ENCODE measurements at regions not wholly inside any gene's neighbourhood (a gene's known extent, or its start where the extent isn't known, plus 50 kb on each side); places are given as distances from the start of the nearest gene placed in this dataset.

DNA sequence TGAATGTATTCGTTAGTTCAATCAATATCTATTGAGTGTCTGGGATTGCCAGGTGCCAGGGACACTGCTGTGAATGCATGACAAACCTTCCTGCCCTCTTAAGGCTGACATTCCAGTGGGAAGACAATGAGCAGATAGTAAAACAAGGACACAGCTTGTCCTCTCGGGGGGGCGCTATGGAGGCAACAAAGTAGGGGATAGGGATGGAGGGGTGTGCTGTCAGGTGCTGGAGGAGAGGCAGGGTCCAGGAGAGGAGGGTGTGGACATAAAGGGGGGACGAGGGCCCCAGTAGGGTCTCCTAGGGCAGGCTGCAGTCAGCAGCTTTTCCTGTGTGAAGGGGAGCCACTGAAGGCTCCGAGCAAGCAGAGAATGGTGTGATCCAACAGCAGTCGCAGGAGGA lies 198.2 kb upstream of the PDE10A start:
- in situ Hi-C loops (cut with HindIII; ENCODE audit: low pct_unique_long_range_greater_than_20kb, low sequenced_read_pairs), result no loop called here
- TF ChIP-seq JUND (IDR thresholded peaks at IDR 0.05; ENCODE audit: low read depth), result no peak
- no peak for DNase-seq (ENCODE audit: low read depth in 1 of 2, low spot score in 1 of 2)

- in situ Hi-C loops (cut with HindIII; ENCODE audit: low pct_unique_long_range_greater_than_20kb, low sequenced_read_pairs), result no loop called here
- DNase-seq (ENCODE audit: low read depth in 1 of 2, low spot score in 1 of 2), result no peak
Observed at GRCh38 chr6:165858586-165858985, 195.5 kb upstream of the PDE10A start.

GRCh38 chr6:165855856-165856255 lies 192.8 kb upstream of the PDE10A start:
- no peak for TF ChIP-seq JUND (IDR thresholded peaks at IDR 0.05; ENCODE audit: low read depth)
- in situ Hi-C loops (cut with HindIII; ENCODE audit: low pct_unique_long_range_greater_than_20kb, low sequenced_read_pairs), result no loop called here
- no peak for DNase-seq (ENCODE audit: low read depth in 1 of 2, low spot score in 1 of 2)

More at GRCh38 chr6:165858586-165858985, 195.5 kb upstream of the PDE10A start:
- no peak for TF ChIP-seq JUND (IDR thresholded peaks at IDR 0.05; ENCODE audit: low read depth)

DNA sequence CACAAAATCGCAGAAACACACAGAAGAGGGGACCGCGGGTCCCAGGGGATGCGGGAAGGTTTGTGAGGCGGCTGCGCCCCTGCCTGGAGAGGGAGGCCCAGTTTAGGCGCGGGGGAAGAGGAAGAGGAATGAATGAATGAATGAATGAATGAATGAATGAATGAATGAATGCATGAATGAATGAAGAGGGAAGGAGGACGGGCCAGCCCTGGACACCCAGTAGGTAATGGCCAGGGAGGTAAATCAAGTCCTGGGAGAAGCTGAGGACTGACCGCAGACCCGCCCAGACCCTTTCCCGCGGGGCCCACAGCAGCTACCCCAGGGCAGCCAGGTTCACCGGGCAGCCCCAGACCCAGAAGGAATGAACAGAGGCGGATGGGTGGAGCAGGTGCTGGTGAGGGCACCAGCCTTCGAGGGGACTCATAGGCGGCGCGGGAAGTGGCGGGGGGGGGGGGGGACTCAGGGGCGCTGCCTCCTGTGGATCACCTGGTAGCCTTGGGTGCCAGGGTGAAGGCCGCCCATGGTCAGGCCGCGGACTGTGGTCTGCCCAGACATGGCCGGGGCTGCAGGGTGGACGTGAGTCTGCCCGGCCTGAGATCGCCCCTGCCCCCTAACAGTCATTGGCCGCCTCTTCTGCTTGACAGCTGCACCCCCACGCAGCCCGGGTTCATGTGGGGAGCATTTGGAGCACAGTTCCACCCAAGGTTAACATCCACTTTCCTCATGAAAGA lies 192.0 kb upstream of the PDE10A start:
- no peak for DNase-seq (ENCODE audit: low read depth in 1 of 2, low spot score in 1 of 2)

DNA sequence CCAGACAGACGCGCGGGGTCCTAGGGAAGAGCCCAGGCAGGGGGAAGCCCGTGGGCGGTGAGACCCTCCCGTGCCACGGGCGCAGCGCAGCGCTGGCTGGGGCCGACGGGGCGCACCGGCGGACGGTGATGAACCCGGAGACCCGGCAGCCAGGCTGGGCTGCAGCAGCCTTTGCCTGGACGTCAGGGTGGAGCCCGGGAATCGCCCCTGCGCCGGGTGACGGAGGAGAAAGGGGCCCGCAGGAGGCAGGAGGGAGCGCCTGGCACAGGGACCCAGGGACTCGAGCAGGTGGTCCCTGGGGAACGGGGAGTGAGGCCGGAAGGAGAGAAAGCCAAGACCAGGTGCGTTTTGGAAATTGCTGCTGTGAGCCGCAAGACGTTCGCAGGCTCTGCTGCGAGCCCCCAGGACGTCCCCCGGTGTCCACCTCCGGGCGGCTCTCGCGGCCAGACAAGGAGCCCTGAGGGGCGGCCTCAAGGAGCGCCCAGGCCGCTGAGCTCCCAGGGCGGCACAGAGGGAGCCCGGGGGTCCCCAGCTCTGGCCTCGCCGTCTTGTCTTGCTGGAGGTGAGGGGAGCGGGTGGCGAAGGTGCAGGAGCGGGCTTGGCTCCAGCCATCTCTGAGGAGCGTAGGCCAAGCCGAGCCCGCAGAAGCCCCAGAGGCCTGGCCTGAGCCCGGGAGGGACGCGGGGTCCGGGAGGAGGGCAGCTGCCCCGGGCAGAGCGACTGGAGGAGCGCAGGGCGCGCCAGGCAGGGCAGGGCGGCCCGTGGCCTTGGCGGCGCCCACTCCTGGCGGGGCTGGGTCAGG lies 191.2 kb upstream of the PDE10A start:
- no peak for DNase-seq (ENCODE audit: low read depth in 1 of 2, low spot score in 1 of 2)
- TF ChIP-seq JUND (IDR thresholded peaks at IDR 0.05; ENCODE audit: low read depth), result no peak
- in situ Hi-C loops (cut with HindIII; ENCODE audit: low pct_unique_long_range_greater_than_20kb, low sequenced_read_pairs), result no loop called here

More for the DNA sequence above, 192.0 kb upstream of the PDE10A start:
- no peak for TF ChIP-seq JUND (IDR thresholded peaks at IDR 0.05; ENCODE audit: low read depth)
- in situ Hi-C loops (cut with HindIII; ENCODE audit: low pct_unique_long_range_greater_than_20kb, low sequenced_read_pairs), result no loop called here

DNA sequence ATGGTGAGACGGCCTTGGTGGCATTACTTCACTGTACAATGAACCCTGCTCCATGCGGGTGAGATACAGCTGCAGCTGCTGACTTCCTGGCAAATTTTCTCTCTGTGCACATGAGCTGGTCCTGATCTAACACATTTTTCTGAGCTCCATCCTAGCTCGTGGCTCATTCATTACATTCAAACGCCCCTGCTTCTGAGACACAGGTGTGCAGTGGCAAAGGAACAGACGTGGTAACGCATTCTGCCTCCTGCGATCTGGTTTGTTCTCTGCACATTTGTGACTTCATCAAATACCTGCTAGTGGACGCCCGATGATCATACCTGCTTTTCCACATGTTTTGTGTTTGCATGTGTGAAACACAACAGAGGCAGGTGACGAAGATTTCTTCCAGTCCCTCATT lies 189.6 kb upstream of the PDE10A start:
- no peak for DNase-seq (ENCODE audit: low read depth in 1 of 2, low spot score in 1 of 2)
- TF ChIP-seq JUND (IDR thresholded peaks at IDR 0.05; ENCODE audit: low read depth), result no peak
- in situ Hi-C loops (cut with HindIII; ENCODE audit: low pct_unique_long_range_greater_than_20kb, low sequenced_read_pairs), result no loop called here

DNA sequence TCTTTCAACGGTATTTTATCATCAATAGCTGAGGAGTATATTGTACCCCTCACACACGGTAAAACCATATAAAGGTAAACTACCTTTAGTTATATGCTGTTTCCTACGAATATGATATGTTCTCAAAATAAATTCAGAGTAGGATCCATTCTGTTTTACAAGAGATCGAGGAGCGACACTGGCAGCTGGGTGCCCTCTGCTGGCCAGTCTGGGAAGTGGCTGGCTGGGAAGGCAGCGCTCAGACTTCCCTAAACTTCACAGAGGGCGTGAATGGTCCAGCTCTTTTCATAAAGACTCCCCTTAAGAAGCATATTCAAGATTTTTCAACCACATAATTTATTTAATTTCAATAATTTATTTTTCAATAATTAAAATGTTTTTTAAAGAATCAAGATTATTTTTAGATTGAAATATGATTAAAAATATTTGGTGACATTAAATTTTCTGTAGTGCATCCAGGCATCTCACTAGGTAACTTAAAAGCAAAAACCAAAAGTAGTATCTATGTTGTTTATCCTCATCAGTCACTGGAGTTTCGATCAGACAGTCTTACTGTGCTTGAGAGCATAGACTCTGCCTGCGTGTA lies 187.5 kb upstream of the PDE10A start:
- in situ Hi-C loops (cut with HindIII; ENCODE audit: low pct_unique_long_range_greater_than_20kb, low sequenced_read_pairs), result no loop called here
- no peak for TF ChIP-seq JUND (IDR thresholded peaks at IDR 0.05; ENCODE audit: low read depth)
- peak; percentile 51 to 52 for DNase-seq (ENCODE audit: low read depth in 1 of 2, low spot score in 1 of 2)

GRCh38 chr6:165849534-165850430 lies 186.7 kb upstream of the PDE10A start:
- no peak for DNase-seq (ENCODE audit: low read depth in 1 of 2, low spot score in 1 of 2)
- no peak for TF ChIP-seq JUND (IDR thresholded peaks at IDR 0.05; ENCODE audit: low read depth)
- in situ Hi-C loops (cut with HindIII; ENCODE audit: low pct_unique_long_range_greater_than_20kb, low sequenced_read_pairs), result no loop called here

DNA sequence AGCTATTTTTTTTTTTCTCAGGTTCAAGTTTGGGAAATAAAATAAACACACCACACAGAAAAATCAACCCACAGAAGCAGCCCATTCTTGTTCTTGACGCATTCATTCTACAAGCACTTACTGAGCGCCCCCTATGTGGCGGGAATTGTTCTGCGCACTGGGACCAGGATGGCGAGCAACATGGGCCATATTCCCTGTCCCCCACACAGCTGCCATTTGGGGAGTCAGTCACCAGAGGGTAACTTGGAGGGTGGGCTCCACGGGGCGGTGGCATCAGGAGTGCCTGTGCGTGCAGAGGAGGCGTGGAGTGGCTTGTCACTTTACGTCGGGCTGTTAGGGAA lies 185.0 kb upstream of the PDE10A start:
- DNase-seq (ENCODE audit: low read depth in 1 of 2, low spot score in 1 of 2), result no peak
- in situ Hi-C loops (cut with HindIII; ENCODE audit: low pct_unique_long_range_greater_than_20kb, low sequenced_read_pairs), result no loop called here
- TF ChIP-seq JUND (IDR thresholded peaks at IDR 0.05; ENCODE audit: low read depth), result no peak

- TF ChIP-seq JUND (IDR thresholded peaks at IDR 0.05; ENCODE audit: low read depth), result no peak
- no peak for DNase-seq (ENCODE audit: low read depth in 1 of 2, low spot score in 1 of 2)
- in situ Hi-C loops (cut with HindIII; ENCODE audit: low pct_unique_long_range_greater_than_20kb, low sequenced_read_pairs), result no loop called here
Observed at GRCh38 chr6:165847407-165848085, 184.5 kb upstream of the PDE10A start.

GRCh38 chr6:165846123-165846966 lies 183.3 kb upstream of the PDE10A start:
- TF ChIP-seq JUND (IDR thresholded peaks at IDR 0.05; ENCODE audit: low read depth), result no peak
- no peak for DNase-seq (ENCODE audit: low read depth in 1 of 2, low spot score in 1 of 2)
- in situ Hi-C loops (cut with HindIII; ENCODE audit: low pct_unique_long_range_greater_than_20kb, low sequenced_read_pairs), result no loop called here

Data from T47D (cell line).